ENCODE measurements at regions not wholly inside any gene's neighbourhood (a gene's known extent, or its start where the extent isn't known, plus 50 kb on each side); places are given as distances from the start of the nearest gene placed in this dataset.

DNA sequence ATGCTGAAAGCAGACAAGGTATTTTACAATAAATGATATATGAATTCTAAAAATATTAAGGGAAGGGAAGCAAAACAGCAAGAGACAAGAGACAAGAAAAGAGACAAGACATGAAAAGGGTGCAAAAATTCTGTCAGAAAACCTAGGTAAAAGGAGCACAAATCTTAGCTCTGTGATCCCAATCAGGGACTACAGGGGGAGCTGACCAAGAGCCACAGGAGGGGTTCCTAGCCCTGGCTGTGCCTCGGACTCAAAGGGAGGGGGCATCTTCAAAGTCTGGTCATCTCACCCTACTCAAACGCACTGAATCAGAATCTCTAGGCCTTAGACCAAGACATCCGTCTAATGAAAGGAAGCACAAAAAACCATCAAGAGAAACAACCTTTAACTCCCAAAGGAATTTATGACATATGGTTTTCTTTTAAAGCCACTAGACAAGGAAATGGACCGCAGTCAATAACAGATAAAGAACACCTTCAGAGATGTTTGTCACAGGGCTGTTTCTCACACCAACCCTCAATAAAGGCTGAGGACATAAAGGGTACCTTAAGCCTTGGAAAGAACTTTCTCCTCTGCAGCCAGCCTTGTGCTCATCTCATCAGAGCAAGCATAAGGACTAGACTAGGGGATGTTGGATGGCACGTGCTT, 130.4 kb upstream of the CDYL start:
- TF ChIP-seq EZH2phosphoT487 (IDR thresholded peaks at IDR 0.05; ENCODE audit: low read depth): no peak
- TF ChIP-seq, protein P1, sequence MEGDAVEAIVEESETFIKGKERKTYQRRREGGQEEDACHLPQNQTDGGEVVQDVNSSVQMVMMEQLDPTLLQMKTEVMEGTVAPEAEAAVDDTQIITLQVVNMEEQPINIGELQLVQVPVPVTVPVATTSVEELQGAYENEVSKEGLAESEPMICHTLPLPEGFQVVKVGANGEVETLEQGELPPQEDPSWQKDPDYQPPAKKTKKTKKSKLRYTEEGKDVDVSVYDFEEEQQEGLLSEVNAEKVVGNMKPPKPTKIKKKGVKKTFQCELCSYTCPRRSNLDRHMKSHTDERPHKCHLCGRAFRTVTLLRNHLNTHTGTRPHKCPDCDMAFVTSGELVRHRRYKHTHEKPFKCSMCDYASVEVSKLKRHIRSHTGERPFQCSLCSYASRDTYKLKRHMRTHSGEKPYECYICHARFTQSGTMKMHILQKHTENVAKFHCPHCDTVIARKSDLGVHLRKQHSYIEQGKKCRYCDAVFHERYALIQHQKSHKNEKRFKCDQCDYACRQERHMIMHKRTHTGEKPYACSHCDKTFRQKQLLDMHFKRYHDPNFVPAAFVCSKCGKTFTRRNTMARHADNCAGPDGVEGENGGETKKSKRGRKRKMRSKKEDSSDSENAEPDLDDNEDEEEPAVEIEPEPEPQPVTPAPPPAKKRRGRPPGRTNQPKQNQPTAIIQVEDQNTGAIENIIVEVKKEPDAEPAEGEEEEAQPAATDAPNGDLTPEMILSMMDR (IDR thresholded peaks at IDR 0.05; ENCODE audit: low read depth, low read length): no peak
